Hepatic stellate cell (primary cell): ENCODE measurements at regions not wholly inside any gene's neighbourhood (a gene's known extent, or its start where the extent isn't known, plus 50 kb on each side); places are given as distances from the start of the nearest gene placed in this dataset.
"Not testable (repeated sequence)": the region's sequence is repeated elsewhere in the genome, so short reads cannot be mapped to it uniquely, and the experiment has no call there.

Source experiments
- DNase-seq: peaks from one replicate; pipeline ENCODE4 v3.0.0; 2011; ENCODE audit warnings: low spot score

DNA sequence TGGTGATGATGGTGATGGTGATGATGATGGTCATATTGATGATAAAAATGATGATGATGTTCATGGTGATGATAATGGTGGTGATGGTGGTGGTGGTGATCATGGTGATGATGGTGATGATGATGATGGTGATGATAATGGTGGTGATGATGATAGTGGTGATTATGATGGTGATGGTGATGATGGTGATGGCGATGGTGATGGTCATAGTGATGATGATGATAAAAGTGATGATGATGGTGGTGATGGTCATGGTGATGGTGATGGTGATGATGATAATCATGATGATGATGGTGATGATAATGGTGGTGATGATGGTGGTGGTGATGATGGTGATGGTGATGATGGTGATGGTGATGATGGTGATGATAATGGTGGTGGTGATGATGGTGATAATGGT lies 478.7 kb downstream of the TYW1 start:
- DNase-seq, result no peak

DNA sequence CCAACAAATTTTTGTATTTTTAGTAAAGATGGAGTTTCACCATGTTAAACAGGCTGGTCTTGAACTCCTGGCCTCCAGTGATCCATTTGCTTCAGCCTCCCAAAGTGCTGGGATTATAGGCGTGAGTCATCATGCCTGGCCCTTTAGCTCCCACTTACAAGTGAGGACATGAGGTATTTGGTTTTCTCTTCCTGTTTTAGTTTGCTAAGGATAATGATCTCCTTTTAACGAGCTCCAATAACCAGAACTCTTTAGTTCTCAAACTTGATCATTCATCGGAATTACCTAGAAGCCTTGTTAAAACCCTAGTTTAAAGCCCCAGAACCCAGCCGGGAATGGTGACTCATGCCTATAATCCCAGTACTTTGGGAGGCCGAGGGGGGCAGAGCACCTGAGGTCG lies 481.4 kb downstream of the TYW1 start:
- no peak for DNase-seq

DNA sequence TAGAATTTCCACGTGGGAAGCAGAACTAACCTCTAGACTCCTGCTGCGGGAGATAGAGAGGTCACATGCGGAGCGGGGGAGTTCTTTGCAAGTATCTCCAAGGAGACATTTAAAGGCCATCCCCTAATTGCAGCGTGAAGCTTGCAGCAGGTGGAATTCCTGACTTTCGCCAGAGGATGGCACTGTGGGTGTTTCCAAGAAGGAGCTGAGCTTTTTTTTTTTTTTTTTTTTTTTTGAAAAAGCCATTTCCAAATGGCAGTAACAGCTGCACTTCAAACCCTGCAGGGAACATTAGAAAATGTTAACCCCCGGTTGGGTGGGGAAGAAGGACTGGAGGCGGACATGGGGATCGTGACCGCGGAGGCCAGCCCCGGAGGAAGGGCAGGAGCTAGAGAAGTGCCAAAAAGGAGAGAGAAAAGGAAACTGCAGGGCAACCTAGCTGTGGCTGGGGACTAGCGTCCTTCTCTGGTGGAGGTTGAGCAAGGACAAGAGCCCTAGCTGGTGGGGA lies 487.7 kb downstream of the TYW1 start:
- DNase-seq, result peak; percentile 49

DNA sequence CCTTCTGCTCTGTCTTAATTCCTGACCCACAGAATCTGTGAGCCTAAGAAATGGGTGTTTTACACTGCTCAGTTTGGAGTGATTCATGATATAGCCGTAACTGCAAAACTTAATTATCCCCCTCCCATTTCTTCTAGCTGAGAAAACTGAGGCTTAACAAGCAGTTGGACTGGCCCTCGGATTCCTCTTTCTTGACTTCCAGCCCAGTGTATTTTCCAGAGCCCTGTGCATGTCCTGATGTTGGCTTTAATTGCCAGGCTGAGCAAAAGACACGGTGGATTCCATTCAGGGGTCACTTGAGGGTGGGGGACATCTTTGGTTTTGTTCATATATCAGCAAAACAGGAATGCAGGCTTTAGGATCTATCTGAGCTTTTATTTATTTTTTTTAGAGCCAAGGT lies 489.8 kb downstream of the TYW1 start:
- no peak for DNase-seq

DNA sequence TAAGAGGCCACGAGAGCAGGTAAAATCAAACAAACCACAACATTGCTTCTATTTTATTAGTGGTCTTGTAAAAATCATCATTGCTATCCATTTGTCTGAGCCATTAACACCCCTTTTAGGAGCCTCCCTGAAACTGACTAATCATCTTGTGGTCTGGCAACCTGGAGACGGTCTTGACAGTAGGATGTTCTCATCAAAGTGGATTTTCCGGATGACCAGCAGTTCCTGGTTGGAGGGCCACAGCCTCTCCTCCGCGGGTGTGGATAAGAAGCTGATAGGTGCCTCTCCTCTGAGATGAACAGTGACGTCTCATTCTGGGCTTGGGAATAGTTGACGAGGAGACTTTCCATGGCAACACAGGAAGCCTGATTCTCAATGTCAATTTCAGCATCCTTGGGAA lies 490.7 kb downstream of the TYW1 start:
- DNase-seq, result no peak

DNA sequence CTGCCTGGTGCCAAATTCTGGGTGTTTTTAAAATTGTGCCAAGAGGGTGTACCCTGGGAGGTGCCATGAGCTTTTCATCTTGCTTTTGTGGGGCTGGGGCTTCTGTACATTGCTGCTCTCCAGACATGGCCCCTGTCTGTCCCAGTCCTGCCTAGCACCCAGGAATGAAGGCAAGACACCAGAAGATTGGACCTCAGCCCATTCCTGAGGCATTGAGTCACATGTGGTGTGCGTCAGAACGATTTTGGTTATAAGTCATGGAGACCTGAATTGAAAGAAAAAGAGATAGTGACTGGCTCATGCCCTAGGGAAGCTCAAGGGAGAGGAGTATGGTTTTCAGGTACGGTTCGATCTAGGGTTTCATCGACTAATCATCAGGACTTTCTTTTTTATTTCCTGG lies 493.2 kb downstream of the TYW1 start:
- DNase-seq, result no peak

DNA sequence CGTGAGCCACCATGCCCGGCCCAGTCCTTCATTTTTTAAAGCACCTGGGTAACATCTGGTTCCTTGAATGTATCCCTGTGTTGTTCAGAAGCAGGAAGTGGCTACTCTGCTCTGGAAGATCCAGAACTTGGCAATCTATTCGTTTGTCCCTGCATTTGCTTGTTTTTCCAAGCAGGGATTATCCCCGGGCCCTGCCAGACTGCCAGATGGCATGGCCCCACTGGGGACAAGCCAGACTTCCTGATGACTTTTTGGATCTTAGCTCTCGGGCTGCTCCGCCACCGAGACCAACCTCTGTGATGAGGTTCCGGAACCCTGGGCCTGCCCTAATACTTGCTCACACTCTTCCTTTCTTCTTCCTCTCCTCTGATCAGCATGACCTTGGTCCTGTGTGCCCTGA lies 496.7 kb downstream of the TYW1 start:
- DNase-seq, result no peak

DNA sequence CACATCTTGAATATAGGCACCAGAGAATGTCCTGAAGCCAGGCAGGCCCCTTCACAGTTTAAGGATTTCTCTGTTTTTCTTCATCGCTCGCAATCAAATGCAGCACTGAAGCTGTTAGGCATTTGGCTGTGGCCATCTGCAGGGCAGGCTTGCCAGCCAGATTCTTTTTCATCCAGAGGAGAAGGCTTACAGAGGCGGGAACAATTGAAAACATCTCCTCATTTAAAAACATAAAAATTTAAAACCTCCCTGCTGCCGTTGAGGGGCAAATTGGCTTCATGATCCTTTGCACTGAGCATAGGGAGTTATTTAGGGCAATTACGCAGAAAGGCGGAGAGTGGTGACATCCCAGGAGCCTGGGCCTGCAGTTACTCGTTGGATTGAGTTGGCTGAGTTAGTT lies 500.0 kb downstream of the TYW1 start:
- DNase-seq, result no peak

DNA sequence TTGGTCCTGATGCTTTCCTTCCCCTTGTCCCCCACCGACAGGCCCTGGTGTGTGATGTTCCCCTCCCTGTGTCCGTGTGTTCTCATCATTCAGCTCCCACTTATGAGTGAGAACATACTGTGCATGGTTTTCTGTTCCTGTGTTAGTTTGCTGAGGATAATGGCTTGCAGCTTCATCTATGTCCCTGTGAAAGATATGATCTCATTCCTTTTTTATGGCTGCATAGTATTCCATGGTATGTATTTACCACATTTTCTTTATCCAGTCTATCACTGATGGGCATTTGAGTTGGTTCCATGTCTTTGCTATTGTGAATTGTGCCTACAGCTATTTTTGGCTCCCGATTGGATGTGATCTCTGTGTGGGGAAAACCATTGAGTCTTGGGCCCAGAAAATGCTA lies 501.3 kb downstream of the TYW1 start:
- DNase-seq, result not testable (repeated sequence)

DNA sequence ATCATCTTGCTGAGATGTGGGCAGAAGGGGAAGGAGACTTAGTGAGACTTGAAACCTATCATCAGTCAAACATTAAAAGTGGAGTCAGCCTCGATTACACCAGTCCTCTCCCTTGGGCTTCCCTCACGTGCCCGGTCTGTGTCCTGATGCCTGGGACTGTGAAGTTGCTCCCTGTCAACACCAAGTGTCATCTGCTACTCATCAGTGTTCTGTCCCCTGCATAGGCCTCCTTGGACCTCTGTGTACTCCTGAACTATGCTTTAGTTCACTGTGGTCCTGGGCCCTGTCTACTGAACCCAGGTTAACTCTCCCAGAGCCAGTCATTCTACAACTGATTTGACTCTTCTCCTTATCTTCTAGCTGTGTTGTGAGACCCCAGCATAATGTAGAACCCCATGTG lies 506.3 kb downstream of the TYW1 start:
- no peak for DNase-seq

DNA sequence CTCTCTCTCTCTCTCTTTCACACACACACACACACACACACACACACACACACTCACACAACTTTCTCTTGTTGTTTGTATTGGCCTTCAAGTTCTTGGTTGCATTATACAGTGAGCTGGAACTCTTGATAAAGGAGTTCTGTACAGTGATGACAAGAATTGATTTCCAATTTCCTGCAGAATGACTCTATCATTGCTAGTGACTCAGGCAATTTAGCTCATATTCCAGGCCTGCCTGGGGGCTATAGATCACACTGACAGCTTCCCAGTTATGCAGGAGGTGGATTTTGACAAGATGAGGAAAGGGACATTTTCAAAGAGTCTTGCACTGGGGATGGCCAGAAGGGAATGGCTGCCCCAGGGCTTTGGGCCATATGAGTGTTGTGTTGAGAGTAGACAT lies 508.8 kb downstream of the TYW1 start:
- no peak for DNase-seq

DNA sequence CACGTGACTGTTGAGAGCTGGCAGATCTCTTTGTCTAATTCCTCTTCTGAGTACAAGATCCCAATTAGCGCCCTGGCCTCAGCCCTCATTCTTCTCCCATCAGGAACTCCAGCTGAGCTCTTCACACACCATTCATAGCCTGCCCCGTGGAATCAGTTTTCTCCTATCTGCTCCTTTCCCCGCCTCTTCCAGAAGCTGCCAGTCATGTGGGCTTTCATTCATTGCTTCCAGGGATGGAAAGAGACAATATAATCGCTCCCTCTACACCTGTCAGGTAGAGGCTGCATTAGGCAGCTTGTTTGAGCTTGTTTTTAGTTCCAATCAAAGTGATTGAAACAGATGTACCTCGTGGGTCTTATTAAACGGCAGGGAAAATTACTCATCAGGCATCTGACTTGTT lies 515.8 kb downstream of the TYW1 start:
- DNase-seq, result no peak

DNA sequence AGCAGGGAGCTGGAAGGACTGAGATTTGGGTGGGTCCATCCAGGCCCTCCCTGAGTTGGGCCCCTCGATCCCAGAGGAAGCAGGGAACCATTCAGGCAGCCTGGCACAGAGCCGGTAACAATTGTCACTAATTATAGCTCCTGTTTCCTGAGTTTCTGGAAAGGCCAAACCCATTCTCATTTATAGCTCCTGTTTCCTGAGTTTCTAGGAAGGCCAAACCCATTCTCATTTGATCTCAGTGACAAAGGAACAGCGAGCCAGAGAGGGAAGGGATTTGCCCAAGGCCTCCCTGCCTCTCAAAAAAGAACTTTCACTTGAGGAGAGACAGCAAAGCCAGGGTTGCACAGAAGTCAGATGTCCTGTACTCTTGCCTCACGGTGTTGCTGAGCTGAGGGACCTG lies 521.9 kb downstream of the TYW1 start:
- DNase-seq, result no peak

DNA sequence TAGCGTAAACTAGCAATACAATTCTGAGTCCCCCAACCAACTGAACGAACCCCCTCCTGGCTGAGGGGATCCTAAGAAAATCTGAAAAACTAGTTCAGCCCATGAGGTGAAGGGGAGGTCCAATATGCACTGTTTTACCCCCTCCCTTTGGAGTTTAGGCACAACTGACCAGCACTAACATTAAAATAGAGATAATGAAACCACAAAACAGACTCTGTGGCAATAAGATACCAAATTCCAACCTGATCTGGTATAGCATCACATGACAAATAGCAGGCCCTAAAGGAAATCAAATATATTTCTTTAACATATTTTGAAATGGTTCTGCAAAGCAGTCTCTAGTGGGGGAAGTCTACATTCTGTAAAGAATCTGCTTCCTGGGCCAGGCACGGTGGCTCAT lies 522.5 kb downstream of the TYW1 start:
- DNase-seq, result no peak

DNA sequence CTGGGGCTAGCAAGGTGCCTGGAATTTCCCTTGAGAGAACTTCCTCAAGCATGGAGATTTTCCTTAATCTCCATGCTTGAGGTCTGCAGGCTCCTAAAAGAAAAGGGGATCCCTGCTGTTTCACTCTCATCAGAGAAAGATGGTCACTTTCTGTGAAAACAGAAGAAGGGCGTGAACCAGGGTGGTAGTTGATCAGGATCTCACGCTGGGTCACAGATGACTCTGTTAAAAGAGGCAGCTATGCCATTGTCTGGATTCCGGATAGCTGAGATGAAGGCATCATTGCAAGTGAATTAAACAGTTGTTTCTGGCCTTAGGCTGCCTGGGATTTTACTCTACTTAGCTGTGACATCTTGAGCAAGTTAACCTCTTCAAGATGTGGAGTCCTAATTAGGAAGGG lies 525.9 kb downstream of the TYW1 start:
- no peak for DNase-seq

DNA sequence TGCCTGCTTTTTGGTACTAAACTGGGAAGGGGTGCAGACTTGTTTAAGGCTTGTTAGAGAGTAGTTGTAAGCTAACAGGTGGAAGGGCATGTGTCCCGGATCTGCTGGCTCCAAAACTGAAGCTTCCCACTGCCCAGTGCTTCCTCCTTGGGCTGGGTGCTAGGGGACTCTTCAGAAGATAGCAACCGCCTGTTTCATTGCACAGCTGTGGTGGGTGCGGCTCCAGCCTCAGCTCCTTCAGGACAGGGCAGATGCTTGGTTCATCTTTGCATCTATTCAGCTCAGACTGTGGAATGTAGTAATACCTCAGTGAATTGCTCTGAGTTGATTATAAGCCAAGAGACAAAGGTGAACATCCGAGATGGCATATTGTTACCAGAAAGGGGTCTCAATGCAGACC lies 527.1 kb downstream of the TYW1 start:
- no peak for DNase-seq

DNA sequence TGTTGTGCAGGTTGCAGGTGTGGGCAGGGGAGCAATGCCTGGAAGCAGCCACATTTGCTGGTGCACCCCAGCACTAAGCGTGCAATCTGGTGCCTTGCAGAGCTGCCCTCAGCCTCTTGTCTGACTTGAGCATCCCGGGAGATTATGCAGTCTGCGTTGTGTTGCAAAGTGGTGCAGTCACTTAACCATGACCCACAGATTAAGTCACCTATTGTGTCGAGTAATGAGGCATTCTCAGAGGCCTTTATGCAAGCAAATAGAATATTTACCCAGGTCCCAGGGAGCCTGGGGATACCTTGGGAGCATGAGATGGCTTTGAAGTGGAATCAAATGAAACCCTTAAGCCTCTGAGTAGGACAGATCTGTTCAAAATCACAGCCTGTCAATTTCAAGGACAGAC lies 529.0 kb downstream of the TYW1 start:
- no peak for DNase-seq

DNA sequence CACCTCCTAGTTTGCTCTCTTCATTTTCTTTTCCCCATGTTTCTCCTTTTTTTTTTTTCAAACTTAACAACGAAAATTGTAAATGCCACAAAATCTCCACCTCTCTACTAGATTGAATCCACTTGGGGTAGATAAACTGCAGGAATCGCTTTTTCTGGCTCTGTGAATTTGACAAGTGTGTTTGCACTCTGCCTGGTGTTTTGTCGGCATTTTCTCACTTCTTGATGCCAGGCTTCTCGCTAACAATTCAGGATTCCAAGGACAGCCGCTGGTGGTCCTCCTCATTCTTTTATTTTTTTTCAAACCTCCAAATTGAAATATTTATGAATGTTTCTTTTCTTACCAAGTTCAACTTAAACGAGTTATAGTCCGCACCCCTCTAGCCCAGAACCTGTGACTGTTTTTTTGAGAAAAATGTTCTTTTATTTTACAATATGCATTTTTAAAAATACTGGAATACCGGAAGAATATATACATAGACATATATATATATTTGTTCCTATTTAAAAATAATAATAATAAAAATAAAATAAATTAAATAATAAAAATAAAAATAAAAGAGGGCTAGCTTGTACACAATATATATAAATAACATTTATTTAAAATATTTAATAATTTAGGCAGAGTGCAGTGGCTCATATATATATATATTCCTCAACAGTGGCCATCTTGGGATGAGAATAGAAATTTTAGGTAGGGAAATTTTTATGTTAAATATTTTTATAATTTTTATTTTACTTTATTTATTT lies 538.8 kb downstream of the TYW1 start:
- no peak for DNase-seq

DNA sequence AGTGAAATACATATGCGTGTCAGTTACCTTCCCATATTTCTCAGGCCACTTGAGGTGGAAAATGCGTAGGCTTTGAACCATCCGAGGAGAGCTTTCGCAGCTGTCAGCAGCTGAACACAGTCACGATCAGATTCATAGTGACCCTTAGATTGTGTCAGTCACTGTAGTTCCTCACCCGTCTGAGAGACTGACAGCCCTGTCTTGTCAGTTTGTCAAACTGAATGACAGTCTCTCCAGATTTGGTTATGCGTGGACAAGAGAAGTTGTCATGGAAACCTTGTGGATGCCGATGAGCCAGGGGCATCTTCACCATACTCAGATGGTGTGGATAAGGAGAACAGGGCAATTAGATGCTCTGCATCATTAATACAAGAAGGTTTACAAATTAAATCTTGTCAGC lies 546.3 kb downstream of the TYW1 start:
- no peak for DNase-seq

DNA sequence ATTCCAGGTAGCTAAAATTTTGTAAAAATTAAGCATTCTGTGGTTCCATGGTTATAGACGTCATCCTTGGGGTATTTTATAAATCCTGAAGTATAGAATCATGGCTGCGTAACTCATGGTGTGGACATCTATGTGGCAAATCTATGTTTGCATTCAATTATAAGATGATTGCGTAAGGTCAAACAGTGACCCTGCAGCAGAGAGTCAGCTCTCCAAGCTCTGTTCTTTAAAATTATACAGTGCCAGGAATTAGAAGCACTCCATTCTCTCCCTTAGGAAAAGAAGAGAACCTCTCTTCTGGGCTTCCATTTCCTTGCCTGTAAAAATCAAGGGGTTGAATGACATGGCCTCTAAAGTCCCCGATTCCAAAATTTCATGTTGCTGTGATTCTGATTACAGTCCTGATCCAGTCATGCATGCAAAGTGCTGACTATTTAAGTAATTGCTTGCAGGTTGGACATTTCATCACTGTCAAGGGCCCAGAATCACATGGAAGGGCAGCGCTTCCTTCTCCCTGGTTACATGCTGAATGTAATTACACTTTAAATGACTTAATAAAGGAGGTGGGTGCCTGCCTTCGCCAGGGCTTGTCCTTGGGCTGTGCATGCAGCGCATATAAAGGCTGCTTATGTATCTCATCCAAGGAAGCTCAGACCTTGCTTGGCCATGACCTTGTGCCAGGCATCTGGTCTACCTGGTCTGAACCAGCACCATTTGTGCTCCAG lies 550.7 kb downstream of the TYW1 start:
- no peak for DNase-seq

DNA sequence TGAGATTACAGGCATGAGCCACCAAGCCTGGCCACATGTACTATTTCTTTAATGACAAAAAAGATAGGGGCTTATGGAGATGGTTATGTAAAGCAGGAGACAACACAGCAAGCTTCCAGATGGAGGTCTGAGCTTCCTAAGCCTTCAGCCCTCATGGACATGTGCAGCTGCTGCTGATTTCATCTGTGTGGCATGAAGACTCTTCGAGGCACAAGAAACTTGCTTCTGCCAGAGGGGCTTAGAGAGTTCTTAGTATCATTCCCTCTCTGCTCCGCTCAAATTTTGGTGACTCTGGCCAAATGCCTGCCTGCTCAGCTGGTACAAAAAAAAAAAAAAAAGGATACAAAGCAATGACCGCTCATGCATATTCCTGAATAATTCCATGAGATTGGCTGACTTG lies 552.5 kb downstream of the TYW1 start:
- no peak for DNase-seq

DNA sequence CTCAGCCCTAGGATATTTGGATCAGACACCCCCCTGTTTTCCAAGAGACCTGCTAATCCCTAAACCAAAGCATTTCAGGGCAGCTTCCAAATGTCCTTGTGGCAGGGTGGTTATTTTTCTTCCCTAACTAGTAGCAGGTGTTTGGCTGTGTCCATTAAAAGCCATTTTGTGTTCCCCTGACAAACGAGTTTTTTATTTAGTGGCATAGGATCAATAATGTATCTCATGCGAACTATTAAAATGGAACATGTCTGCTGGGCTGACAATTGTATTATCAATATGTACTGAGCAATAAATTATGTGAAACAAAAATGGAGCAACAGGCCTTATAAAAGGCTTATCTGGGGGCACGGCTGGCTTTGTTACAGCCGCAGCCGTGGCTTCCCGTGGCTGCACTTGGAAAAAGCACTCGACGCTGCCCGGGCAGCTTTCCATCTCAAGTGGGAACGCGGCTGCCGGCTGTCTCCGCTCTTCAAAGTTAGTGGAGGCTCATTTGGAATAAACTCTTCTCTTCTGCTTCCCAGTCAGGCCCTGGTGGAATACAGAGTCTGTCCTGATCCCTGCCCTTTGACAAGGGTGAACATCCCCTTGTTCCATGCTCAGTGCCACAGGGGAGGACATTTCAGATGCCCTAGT lies 554.3 kb downstream of the TYW1 start:
- no peak for DNase-seq

DNA sequence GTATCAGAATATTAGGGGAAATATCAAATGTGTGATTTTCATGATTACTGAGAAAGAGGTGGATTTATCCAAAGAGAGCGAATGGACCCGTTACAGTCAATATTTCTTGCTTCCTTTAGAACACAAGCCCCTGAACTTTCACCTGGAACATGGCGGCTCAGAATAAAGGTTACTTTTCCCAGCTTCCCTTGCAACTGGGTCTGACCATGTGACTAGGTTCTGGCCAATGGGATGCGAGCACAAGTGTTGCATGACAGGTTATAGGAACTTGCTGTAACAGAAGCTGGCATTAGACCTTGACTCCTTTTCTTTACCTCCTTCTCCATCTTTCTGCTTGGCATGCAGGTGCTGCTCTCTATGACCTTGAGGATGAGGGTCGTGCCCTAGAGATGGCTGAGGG lies 556.1 kb downstream of the TYW1 start:
- no peak for DNase-seq
